ENCODE measurements at regions not wholly inside any gene's neighbourhood (a gene's known extent, or its start where the extent isn't known, plus 50 kb on each side); places are given as distances from the start of the nearest gene placed in this dataset.

DNA sequence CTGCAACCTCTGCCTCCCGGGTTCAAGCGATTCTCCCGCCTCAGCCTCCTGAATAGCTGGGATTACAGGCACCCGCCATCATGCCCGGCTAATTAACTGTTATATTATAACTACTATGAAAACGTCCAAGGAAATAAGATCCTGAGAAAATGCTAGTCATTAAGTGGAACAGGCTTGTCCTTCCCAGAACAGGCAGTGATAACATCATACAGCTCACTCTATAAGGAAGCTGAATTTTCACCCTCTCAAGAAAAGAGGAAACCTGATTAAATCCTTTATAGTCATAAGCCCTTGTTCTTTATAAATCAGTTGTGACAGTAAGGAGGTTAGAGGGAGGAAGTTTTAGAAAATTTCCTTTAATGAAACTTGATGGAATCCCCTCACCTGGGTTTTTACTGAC is 163.9 kb upstream of the CLINT1 start:
- no peaks in the 10 kb centered on the region for H4K20me1 ChIP-seq (ENCODE audit: control insufficient read depth, extremely low read depth, insufficient read depth, low read length)
- no peaks in the 10 kb centered on the region for H3K9me1 ChIP-seq (ENCODE audit: control insufficient read depth, extremely low read depth, insufficient read depth, low read length)
- no peaks in the 10 kb centered on the region for H3K27me3 ChIP-seq (ENCODE audit: control insufficient read depth, extremely low read depth, insufficient read depth, low read length)
- no peak for FAIRE-seq
- no peak overlapping the region for H3K27ac ChIP-seq (ENCODE audit: control insufficient read depth, insufficient read depth, low read length)
- TF ChIP-seq, protein P1, sequence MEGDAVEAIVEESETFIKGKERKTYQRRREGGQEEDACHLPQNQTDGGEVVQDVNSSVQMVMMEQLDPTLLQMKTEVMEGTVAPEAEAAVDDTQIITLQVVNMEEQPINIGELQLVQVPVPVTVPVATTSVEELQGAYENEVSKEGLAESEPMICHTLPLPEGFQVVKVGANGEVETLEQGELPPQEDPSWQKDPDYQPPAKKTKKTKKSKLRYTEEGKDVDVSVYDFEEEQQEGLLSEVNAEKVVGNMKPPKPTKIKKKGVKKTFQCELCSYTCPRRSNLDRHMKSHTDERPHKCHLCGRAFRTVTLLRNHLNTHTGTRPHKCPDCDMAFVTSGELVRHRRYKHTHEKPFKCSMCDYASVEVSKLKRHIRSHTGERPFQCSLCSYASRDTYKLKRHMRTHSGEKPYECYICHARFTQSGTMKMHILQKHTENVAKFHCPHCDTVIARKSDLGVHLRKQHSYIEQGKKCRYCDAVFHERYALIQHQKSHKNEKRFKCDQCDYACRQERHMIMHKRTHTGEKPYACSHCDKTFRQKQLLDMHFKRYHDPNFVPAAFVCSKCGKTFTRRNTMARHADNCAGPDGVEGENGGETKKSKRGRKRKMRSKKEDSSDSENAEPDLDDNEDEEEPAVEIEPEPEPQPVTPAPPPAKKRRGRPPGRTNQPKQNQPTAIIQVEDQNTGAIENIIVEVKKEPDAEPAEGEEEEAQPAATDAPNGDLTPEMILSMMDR (optimal IDR thresholded peaks at IDR 0.05 in 1 of 3, IDR thresholded peaks at IDR 0.05 in 1 of 3, conservative IDR thresholded peaks at IDR 0.05 in 1 of 3; ENCODE audit: extremely low read depth in 1 of 3, insufficient read depth in 2 of 3, low read length in 3 of 3): no peak
- TF ChIP-seq EZH2 (IDR thresholded peaks at IDR 0.05; ENCODE audit: low read length): no peak
- no peak for DNase-seq (ENCODE audit: low read depth, low spot score)
- no peak overlapping the region for H2AFZ ChIP-seq (ENCODE audit: control insufficient read depth, low read length)
- dilution Hi-C loops (cut with MboI; ENCODE audit: extremely low pct_ligation_motif_present, low sequenced_read_pairs): no loop called here
- H3K79me2 ChIP-seq (ENCODE audit: control insufficient read depth, insufficient read depth, low read length): no peaks in the 10 kb centered on the region
- no peak overlapping the region for H3K9ac ChIP-seq (ENCODE audit: control insufficient read depth, extremely low read depth, insufficient read depth, low read length)
- no peaks in the 10 kb centered on the region for H3K9me3 ChIP-seq (ENCODE audit: control insufficient read depth, low read depth, low read length)
- no peak overlapping the region for H3K4me3 ChIP-seq (ENCODE audit: control insufficient read depth in 2 of 3, extremely low read depth in 1 of 3, insufficient read depth in 2 of 3, low read depth in 1 of 3, low read length in 3 of 3)
- H3K4me1 ChIP-seq (ENCODE audit: control insufficient read depth, extremely low read depth, insufficient read depth, low read length): no peaks in the 10 kb centered on the region
- H3K4me2 ChIP-seq (ENCODE audit: control insufficient read depth, extremely low read depth, insufficient read depth, low read depth, low read length): no peak overlapping the region
- no peaks in the 10 kb centered on the region for H3K36me3 ChIP-seq (ENCODE audit: control insufficient read depth in 2 of 2, extremely low read depth in 1 of 2, insufficient read depth in 2 of 2, low read length in 2 of 2)

DNA sequence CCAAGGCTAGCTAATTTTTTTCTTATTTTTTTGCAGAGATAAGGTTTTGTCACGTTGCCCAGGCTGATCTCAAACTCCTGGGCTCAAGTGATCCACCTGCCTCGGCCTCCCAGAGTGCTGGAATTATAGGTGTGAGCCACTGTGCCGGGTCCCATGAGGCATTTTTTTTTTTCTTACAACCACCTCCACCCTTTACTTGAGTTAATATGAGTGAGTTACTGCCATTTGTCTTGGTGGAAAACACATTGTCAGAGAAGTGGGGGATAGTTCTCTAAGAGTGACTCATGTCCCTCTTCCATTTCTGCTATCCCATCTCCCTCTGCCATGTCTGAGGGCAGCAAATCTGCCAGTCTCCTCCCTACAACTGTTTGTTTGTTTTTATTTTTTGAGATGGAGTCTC is 163.4 kb upstream of the CLINT1 start:
- Histone ChIP-seq H2AFZ (ENCODE audit: control insufficient read depth, low read length) (no peak overlapping the region), H3K79me2 (ENCODE audit: control insufficient read depth, insufficient read depth, low read length) (no peaks in the 10 kb centered on the region), H3K9me1 (ENCODE audit: control insufficient read depth, extremely low read depth, insufficient read depth, low read length) (no peaks in the 10 kb centered on the region), H3K9ac (ENCODE audit: control insufficient read depth, extremely low read depth, insufficient read depth, low read length) (no peak overlapping the region), H3K36me3 (ENCODE audit: control insufficient read depth in 2 of 2, extremely low read depth in 1 of 2, insufficient read depth in 2 of 2, low read length in 2 of 2) (no peaks in the 10 kb centered on the region), H4K20me1 (ENCODE audit: control insufficient read depth, extremely low read depth, insufficient read depth, low read length) (no peaks in the 10 kb centered on the region), H3K9me3 (ENCODE audit: control insufficient read depth, low read depth, low read length) (no peaks in the 10 kb centered on the region), H3K4me1 (ENCODE audit: control insufficient read depth, extremely low read depth, insufficient read depth, low read length) (no peaks in the 10 kb centered on the region), H3K4me2 (ENCODE audit: control insufficient read depth, extremely low read depth, insufficient read depth, low read depth, low read length) (no peak overlapping the region), H3K4me3 (ENCODE audit: control insufficient read depth in 2 of 3, extremely low read depth in 1 of 3, insufficient read depth in 2 of 3, low read depth in 1 of 3, low read length in 3 of 3) (no peak overlapping the region), H3K27me3 (ENCODE audit: control insufficient read depth, extremely low read depth, insufficient read depth, low read length) (no peaks in the 10 kb centered on the region), H3K27ac (ENCODE audit: control insufficient read depth, insufficient read depth, low read length) (no peak overlapping the region)
- TF ChIP-seq, protein P1 (optimal IDR thresholded peaks at IDR 0.05 in 1 of 3, IDR thresholded peaks at IDR 0.05 in 1 of 3, conservative IDR thresholded peaks at IDR 0.05 in 1 of 3; ENCODE audit: extremely low read depth in 1 of 3, insufficient read depth in 2 of 3, low read length in 3 of 3): no peak
- TF ChIP-seq EZH2 (IDR thresholded peaks at IDR 0.05; ENCODE audit: low read length): no peak
- dilution Hi-C loops (cut with MboI; ENCODE audit: extremely low pct_ligation_motif_present, low sequenced_read_pairs): no loop called here
- DNase-seq (ENCODE audit: low read depth, low spot score) (no peak), FAIRE-seq (no peak)

All from keratinocyte (primary cell).